Activated CD8-positive, alpha-beta memory T cell treated with anti-CD3 and anti-CD28 coated beads for 36 hours (primary cell): ENCODE measurements at regions not wholly inside any gene's neighbourhood (a gene's known extent, or its start where the extent isn't known, plus 50 kb on each side); places are given as distances from the start of the nearest gene placed in this dataset.

Experiments used
- CTCF ChIA-PET: fragments of 350-600 bp; sonication (Branson Sonifier 250); formaldehyde crosslinking; loops from one replicate; lab custom pipeline; 2021; ENCODE audit warnings: antibody characterized with exemption; lab: Charles Lee
- POLR2A ChIA-PET: fragments of 350-600 bp; sonication (Branson Sonifier 250); formaldehyde crosslinking; loops from one replicate; lab custom pipeline; 2021; ENCODE audit warnings: antibody characterized with exemption; lab: Charles Lee

GRCh38 chr12:114875313-114875712, 191.3 kb upstream of the TBX3 start:
- POLR2A ChIA-PET: no interaction called here
- CTCF ChIA-PET: no interaction called here

- CTCF ChIA-PET: no interaction called here
- POLR2A ChIA-PET: no interaction called here
Observed at GRCh38 chr12:114873656-114874055, 189.7 kb upstream of the TBX3 start.

- ChIA-PET POLR2A (no interaction called here), CTCF (no interaction called here)
Observed at GRCh38 chr12:114868995-114869834, 185.2 kb upstream of the TBX3 start.

GRCh38 chr12:114866331-114866730, 182.4 kb upstream of the TBX3 start:
- POLR2A ChIA-PET: no interaction called here

GRCh38 chr12:114864837-114865551, 181.0 kb upstream of the TBX3 start:
- POLR2A ChIA-PET: no interaction called here
- CTCF ChIA-PET: no interaction called here

More at GRCh38 chr12:114866331-114866730, 182.4 kb upstream of the TBX3 start:
- CTCF ChIA-PET: no interaction called here

- POLR2A ChIA-PET: no interaction called here
- CTCF ChIA-PET: no interaction called here
Observed at GRCh38 chr12:114863911-114864310, 179.9 kb upstream of the TBX3 start.

GRCh38 chr12:114860969-114861368, 177.0 kb upstream of the TBX3 start:
- POLR2A ChIA-PET: no interaction called here
- CTCF ChIA-PET: no interaction called here

- ChIA-PET CTCF (no interaction called here), POLR2A (no interaction called here)
Observed at GRCh38 chr12:114858388-114859146, 174.6 kb upstream of the TBX3 start.

- CTCF ChIA-PET: no interaction called here
Observed at GRCh38 chr12:114855678-114856077, 171.7 kb upstream of the TBX3 start.

GRCh38 chr12:114852976-114853529, 169.1 kb upstream of the TBX3 start:
- ChIA-PET POLR2A (no interaction called here), CTCF (no interaction called here)

More at GRCh38 chr12:114855678-114856077, 171.7 kb upstream of the TBX3 start:
- POLR2A ChIA-PET: no interaction called here

GRCh38 chr12:114851981-114852380, 168.0 kb upstream of the TBX3 start:
- ChIA-PET CTCF (no interaction called here), POLR2A (no interaction called here)

- POLR2A ChIA-PET: no interaction called here
- CTCF ChIA-PET: no interaction called here
Observed at GRCh38 chr12:114850661-114851275, 166.8 kb upstream of the TBX3 start.

- ChIA-PET CTCF (no interaction called here), POLR2A (no interaction called here)
Observed at GRCh38 chr12:114848666-114849065, 164.7 kb upstream of the TBX3 start.

GRCh38 chr12:114847441-114848035, 163.6 kb upstream of the TBX3 start:
- POLR2A ChIA-PET: no interaction called here
- CTCF ChIA-PET: no interaction called here

- POLR2A ChIA-PET: no interaction called here
Observed at GRCh38 chr12:114846771-114847170, 162.8 kb upstream of the TBX3 start.

GRCh38 chr12:114841557-114842251, 157.7 kb upstream of the TBX3 start:
- POLR2A ChIA-PET: no interaction called here
- CTCF ChIA-PET: interaction anchor here (0.6 to 0.7 kb wide), 2 partner anchors 19 to 721 kb away, joined by 3 to 4 read pairs; no protein-coding TSS in a partner anchor

More at GRCh38 chr12:114846771-114847170, 162.8 kb upstream of the TBX3 start:
- CTCF ChIA-PET: no interaction called here

GRCh38 chr12:114838480-114838879, 154.5 kb upstream of the TBX3 start:
- ChIA-PET CTCF (no interaction called here), POLR2A (no interaction called here)

- POLR2A ChIA-PET: no interaction called here
- CTCF ChIA-PET: no interaction called here
Observed at GRCh38 chr12:114836609-114837008, 152.6 kb upstream of the TBX3 start.
